NCI-H2107 (cell line): ENCODE measurements at regions not wholly inside any gene's neighbourhood (a gene's known extent, or its start where the extent isn't known, plus 50 kb on each side); places are given as distances from the start of the nearest gene placed in this dataset.

Experiments
- DNase-seq: peaks from one replicate; lab custom pipeline; 2025; lab: John Stamatoyannopoulos, UW

GRCh38 chr14:87725318-87725717, 267.7 kb downstream of the GALC start:
- DNase-seq: no peak

DNA sequence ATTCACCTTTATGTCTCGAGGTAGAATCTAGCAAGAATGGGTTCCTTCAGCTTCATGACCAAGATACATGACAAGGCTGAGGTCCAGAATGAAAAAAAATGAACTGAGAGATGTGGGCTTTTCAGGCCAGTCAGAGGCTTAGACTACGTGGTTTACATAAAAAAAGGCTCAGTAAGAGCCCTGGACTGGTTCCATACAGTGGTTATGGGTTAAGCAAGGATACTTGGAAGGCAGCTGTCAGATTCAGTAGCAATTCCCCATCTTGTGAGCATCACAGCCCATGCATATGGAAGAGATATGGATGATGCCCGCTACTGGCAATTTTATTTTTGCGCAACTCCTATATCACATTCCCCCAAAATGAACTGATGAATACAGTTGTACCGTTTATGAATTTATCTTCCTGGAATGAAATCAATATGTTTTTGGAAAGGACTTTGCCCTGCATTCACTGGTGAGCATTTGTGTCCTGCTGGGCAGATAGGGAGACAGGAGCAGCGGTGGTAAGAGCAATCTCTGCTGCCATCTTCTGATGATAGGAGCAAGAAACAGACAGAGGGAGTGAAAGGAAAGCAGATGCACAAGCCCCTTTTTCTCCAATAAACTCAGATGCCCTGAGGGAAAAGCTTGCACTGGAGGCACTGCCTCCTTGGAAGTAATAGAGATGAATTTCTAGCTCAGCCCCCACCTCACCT, 280.4 kb downstream of the GALC start:
- no peak for DNase-seq

DNA sequence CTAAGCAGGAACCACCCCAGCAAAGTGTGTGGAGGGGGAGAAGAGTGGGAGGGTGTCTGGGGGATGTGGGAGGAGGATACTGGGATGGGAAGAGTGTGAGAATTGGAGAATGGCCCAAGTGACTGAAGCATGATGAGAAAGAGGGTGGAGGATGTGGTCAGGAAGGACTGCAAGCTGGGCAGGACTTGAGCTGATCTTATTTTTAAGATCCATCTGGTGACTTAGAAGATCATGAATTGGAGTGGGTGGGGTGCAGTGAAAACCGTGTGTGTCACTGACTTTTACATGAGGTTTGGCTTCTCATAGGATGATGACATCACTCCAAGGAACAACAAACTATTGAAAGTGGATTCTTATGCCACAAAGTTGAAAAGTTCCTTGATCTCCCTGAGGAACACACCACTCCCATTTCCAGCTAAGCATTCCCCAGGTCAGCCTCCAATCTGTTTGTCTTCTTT, 287.5 kb downstream of the GALC start:
- no peak for DNase-seq

DNA sequence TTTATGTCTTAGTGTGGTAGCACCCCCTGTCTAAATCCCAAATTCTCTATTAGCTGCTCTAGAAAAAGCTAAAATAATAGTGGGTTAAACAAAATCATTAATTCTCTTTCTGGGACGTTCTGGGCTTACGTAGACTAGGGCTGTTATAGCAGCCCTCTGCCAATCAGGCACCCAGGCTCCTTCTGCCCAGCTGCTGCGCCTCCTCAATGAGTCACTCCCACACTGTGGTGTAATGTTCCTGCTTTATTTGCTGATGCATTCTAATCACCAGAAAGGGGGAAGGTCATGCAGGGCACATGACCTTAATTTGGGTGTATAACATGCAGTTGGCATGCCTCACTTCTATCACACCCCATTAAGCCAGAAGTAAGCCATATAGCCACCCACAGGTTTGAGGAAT, 294.5 kb downstream of the GALC start:
- DNase-seq: no peak

GRCh38 chr14:87696485-87696884, 296.5 kb downstream of the GALC start:
- no peak for DNase-seq

- DNase-seq: no peak
These were observed 301.7 kb downstream of the GALC start for GRCh38 chr14:87691042-87691881.

- no peak for DNase-seq
These were observed 302.8 kb downstream of the GALC start for GRCh38 chr14:87690076-87690613.

DNA sequence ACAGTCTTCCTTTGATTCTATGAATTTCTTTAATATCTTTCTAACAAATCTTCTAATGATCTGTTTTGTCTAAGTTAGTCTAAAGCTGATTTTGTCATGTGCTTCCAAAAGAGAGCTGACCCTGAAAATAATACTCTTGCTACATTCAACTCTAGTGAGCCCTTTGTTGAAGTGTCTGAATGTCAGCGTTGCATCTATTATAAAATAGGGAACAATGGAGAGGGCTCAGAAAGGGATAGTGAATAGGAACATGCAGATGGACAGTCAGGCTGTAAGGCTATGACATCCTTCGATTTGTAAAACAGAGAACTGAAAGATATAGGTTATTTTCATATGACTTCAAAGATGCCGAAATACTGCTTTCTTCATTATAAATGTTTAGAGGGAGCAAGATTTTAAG, 304.5 kb downstream of the GALC start:
- DNase-seq: no peak

- no peak for DNase-seq
These were observed 305.6 kb downstream of the GALC start for GRCh38 chr14:87687420-87687819.

GRCh38 chr14:87686746-87687145, 306.2 kb downstream of the GALC start:
- DNase-seq: no peak

DNA sequence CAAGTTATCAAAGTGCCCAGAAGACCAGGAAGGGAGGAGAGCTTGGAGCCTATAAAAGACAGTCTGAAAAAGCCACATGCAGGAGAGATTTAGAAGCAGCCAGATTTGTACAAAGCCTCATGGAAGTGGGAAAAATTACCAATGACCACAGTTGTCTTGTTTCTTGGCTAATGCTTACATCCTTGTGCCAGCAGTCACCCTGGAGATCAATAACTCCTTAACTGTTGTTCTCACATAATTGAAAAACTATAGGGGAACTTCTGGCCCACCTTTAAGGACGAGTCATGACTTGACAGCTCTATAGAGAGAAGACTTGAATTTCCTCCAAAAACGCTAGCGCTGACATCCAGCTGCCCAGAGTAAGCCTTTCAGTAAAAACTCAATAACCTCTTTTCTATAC, 313.1 kb downstream of the GALC start:
- no peak for DNase-seq

- no peak for DNase-seq
These were observed 314.4 kb downstream of the GALC start for GRCh38 chr14:87678624-87679023.

GRCh38 chr14:87676814-87677437, 316.1 kb downstream of the GALC start:
- no peak for DNase-seq

DNA sequence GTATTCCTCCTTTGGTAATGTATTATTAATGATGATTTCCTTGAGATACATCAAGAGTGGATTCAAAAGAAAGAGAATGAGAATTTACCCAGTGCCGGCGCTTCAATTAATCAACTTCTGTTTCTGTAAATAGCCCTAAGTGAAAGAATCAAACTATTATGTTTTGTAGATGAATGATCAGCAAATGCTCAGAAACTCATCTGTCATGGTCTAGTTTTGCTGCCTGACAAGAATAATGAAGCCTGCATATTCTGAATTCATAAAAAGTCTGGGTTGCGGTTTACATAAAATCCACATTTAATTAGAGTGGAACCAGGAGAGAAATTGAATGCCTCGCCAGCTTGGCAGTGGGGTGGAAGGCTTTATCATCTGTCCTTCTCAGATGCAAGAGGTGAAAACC, 325.3 kb downstream of the GALC start:
- no peak for DNase-seq

DNA sequence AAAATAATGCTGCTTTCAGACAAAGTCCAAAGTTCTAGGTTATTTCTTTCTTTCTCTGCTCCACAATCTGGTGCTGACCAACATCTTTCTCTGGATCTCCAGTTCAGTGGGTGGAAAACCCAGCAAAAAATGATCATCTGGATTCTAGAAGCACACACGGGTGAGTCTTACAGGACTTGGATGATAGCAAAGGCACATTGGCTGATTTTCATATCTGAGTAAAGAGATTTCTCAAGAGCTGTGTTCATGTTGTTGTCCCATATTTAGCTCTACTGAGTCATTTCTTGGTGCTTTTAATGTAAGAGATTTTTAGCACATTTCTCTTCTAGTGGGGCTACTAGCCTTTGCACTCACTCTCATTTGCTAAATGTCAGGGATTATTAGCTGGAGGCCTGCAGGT, 336.7 kb downstream of the GALC start:
- no peak for DNase-seq

- no peak for DNase-seq
These were observed 340.7 kb downstream of the GALC start for GRCh38 chr14:87652278-87652677.

DNA sequence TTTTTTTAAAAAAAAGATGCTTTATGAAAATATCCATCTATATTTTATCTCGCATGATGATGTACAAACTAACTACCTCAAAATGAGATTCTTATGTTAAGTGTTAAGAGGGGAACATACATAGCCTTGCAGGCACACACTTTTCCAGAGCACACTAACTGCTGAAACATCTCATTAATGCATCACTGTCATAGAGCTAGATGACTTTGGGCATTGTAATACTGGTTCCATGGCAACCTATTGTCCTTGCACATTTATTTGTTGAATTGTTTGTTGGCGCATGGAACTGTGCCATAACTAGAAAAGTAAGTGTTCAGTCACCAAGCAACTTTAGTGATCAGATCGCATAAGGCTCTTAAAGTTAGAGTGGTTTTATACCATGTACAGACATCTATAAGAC, 348.3 kb downstream of the GALC start:
- DNase-seq: no peak

DNA sequence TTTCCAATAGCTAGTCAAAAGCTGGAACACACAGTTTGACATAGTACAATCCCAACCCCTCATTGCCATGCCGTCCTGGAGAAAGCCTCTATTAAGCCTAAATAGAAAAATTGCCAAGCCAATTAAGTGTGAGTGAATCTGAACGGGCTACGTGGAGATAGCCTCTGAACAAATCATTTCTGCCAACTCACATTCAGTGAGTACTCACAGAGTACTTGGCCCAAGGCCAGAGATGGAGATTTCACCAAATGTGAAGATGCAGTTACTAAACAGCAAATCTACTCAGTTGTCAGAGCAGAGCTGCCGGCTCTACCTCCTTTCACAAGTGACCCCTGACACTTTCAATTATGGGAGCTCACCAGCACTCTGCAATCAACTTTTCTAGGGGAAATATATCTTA, 350.0 kb downstream of the GALC start:
- no peak for DNase-seq

GRCh38 chr14:87640553-87640952, 352.4 kb downstream of the GALC start:
- DNase-seq: no peak

GRCh38 chr14:87638196-87638595, 354.8 kb downstream of the GALC start:
- DNase-seq: no peak

DNA sequence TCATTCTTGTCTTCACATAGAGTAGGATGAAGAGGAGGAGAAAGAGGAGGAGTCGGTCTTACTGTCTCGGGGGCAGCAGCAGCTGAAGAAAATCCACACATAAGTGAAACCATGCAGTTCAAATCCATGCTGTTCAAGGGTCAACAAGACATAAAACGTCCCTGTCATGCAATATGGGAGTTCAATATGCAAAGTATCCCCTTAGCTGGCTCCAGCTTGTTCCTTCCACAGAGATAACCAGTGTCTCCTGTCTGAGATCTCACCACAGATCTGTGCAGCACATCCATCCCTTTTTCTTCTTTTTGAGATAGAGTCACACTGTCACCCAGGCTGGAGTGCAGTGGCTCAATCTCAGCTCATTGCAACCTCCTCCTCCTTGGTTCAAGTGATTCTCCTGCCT, 357.5 kb downstream of the GALC start:
- DNase-seq: no peak

GRCh38 chr14:87632796-87633195, 360.2 kb downstream of the GALC start:
- no peak for DNase-seq

- no peak for DNase-seq
These were observed 362.1 kb downstream of the GALC start for GRCh38 chr14:87630846-87631245.
